ENCODE measurements at regions not wholly inside any gene's neighbourhood (a gene's known extent, or its start where the extent isn't known, plus 50 kb on each side); places are given as distances from the start of the nearest gene placed in this dataset.
"Not testable (repeated sequence)": the region's sequence is repeated elsewhere in the genome, so short reads cannot be mapped to it uniquely, and the experiment has no call there.

GRCh38 chr1:188735567-188735966 lies 1742.1 kb downstream of the BRINP3 start:
- DNase-seq (ENCODE audit: low read depth in 3 of 3, low spot score in 2 of 3): no peak

DNA sequence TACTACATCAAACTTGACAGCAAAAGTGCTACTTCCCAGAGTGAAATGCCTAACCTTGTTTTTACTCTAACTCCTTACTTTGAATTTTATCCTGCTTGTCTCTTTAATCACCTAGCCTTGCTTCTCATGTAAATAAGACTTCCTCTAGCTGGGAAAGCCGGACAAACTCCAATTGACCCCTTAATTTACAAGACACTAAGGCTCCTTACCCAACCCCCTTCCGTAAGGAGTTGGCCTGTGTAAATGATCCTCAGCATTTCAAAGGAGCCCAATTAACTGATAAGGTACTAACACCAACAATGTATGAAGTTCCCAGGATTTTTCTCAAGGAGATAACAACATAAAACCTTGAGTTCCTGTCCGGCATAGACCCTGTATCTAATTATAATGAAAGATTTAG lies 1728.4 kb downstream of the BRINP3 start:
- DNase-seq (ENCODE audit: low read depth in 3 of 3, low spot score in 2 of 3): not testable (repeated sequence)

DNA sequence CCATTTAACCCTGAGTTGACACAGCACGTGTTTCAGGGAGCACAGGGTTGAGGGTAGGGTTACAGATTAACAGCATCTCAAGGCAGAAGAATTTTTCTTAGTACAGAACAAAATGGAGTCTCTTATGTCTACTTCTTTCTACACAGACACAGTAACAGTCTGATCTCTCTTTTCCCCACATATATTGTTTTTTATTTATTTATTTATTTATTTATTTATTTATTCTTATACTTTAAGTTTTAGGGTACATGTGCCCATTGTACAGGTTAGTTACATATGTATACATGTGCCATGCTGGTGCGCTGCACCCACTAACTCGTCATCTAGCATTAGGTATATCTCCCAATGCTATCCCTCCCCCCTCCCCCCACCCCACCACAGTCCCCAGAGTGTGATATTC lies 1725.6 kb downstream of the BRINP3 start:
- not testable (repeated sequence) for DNase-seq (ENCODE audit: low read depth in 3 of 3, low spot score in 2 of 3)

- DNase-seq (ENCODE audit: low read depth in 3 of 3, low spot score in 2 of 3): not testable (repeated sequence)
Observed at GRCh38 chr1:188757747-188758146, 1719.9 kb downstream of the BRINP3 start.

DNA sequence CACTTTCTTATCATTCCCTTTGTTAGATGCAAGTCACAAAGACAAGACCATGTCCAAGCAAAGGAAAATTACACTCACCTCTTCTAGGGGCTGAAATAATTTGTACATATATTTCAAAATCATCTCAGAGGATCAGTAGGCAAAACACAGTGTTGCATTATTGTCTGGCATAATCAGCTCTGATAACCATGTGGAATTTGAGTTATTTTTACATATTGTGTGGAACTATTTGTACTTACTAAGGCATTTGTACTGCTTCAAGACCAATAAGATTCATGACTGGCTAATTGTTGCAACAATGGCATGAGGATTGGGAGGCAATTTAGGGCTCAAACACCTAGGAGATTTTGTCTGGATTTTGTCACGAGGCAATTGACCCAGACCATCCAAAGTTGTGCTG lies 1716.4 kb downstream of the BRINP3 start:
- no peak for DNase-seq (ENCODE audit: low read depth in 3 of 3, low spot score in 2 of 3)

DNA sequence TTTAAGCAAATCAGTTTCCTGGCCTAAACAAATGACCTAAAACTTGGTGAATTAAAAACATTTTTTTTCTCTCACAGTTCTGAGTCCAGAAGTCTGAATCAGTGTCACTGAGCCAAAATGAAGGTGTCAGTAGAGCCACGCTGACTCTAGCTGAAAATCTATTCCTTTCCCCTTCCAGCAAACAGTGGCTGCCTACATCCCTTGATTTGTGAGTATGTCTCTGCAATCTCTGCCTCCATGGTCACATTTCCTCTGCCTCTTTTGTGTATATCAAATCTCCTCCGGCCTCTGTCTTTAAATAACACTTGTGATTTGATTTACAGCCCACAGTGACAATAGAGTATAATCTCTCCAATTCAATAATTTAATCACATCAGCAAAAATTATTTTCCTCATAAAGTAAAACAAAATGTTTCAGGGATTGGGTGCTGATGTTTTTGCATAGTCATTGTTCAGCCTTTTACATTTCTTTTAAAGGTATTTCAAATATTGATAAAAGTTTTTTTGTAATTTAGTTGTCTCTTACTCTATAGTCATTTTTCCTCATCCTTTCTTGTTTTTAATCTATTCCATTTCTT lies 1715.4 kb downstream of the BRINP3 start:
- no peak for DNase-seq (ENCODE audit: low read depth in 3 of 3, low spot score in 2 of 3)

DNA sequence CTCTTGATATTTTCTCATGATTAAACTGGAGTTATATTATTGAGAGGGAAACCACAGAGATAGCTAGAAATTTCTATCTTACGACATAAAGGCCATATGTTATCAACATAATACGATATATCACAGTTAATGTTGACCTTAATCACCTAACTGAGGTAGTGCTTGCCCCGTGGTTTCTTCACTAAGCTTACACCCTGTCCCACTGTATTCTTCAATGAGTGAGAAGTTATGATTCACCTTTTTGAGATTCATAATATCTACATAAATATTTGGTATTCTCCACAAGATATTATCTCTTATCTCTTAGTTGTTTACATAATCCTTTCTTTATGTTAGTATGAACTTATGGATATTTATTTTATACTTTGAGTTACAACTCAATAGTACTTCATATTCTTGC lies 1714.1 kb downstream of the BRINP3 start:
- no peak for DNase-seq (ENCODE audit: low read depth in 3 of 3, low spot score in 2 of 3)

DNA sequence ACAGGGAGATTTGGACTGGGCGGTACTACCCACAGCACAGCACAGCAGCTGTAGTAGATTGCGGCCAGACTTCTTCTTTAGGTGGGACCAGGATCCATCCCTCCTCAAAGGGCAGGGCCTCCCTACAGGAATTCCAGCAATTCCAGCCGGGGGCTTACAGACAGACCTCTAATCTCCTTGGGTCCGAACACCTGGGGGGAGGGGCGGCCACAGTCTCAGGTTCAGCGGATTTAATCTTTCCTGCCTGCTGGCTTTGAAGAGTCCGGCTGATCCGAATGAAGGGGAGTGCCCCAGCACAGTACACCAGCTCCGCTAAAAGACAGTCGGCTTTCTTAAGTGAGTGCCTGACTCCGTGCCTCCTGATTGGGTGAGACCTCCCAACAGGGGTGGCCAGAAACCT lies 1708.5 kb downstream of the BRINP3 start:
- no peak for DNase-seq (ENCODE audit: low read depth in 3 of 3, low spot score in 2 of 3)

DNA sequence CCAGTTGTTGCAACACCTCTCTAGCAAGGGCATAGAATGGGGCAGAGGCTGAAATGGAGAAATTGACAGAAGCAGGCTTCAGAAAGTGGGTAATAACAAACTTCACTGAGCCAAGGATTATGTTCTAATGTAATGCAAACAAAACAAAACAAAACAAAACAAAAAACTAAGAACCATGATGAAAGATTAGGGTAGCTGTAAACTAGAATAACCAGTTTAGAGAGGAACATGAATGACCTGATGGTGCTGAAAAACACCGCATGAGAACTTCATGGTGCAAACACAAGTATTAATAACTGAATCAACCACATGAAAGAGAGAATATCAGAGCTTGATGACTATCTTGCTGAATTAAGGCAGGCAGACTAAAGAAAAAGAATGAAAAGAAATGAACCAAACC lies 1707.7 kb downstream of the BRINP3 start:
- DNase-seq (ENCODE audit: low read depth in 3 of 3, low spot score in 2 of 3): no peak

GRCh38 chr1:188778578-188778977 lies 1699.1 kb downstream of the BRINP3 start:
- no peak for DNase-seq (ENCODE audit: low read depth in 3 of 3, low spot score in 2 of 3)

GRCh38 chr1:188782220-188782841 lies 1695.3 kb downstream of the BRINP3 start:
- DNase-seq (ENCODE audit: low read depth in 3 of 3, low spot score in 2 of 3): peak in 1 of 3 donors; percentile 16

DNA sequence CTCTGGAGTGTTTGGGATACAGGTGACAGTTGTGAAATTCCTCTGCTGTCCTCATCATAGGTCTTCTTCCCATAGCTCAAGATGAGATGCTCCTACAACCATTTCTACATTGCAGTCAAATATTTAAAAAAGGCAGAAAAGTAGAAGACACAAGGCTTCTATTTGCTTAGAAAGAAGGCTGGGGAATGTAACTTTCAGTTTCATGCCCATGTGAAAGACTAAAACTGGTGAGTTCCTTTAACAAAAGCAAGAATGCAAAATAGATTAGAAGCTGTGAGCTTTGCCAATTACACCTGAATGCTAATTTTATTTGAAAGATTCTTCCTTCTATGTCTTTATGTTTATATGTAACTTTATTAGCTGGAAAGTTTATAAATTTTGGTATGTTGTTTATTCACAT lies 1682.7 kb downstream of the BRINP3 start:
- DNase-seq (ENCODE audit: low read depth in 3 of 3, low spot score in 2 of 3): no peak

- DNase-seq (ENCODE audit: low read depth in 3 of 3, low spot score in 2 of 3): not testable (repeated sequence)
Observed at GRCh38 chr1:188812153-188812552, 1665.5 kb downstream of the BRINP3 start.

DNA sequence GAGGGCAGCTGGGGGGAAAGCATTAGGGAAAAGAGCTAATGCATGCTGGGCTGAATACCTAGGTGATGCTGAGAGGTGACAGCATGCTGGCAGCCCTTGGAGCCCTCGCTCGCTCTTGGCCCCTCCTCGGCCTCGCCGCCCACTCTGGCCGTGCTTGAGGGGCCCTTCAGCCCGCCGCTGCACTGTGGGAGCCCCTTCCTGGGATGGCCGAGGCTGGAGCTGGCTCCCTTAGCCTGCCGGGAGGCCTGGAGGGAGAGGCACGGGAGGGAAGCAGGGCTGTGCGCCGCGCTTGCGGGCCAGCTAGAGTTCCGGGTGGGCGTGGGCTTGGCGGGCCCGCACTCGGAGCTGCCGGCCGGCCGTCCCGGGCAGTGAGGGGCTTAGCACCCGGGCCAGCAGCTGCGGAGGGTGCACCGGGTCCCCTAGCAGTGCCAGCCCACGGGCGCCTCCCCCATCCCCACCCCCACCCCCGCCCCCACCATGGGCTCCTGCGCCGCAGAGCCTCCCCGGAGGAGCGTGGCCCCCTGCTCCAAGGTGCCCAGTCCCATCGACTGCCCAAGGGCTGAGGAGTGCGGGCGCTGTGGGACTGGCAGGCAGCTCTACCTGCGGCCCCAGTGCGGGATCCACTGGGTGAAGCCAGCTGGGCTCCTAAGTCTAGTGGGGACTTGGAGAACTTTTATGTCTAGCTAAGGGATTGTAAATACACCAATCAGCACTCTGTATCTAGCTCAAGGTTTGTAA lies 1664.7 kb downstream of the BRINP3 start:
- not testable (repeated sequence) for DNase-seq (ENCODE audit: low read depth in 3 of 3, low spot score in 2 of 3)

DNA sequence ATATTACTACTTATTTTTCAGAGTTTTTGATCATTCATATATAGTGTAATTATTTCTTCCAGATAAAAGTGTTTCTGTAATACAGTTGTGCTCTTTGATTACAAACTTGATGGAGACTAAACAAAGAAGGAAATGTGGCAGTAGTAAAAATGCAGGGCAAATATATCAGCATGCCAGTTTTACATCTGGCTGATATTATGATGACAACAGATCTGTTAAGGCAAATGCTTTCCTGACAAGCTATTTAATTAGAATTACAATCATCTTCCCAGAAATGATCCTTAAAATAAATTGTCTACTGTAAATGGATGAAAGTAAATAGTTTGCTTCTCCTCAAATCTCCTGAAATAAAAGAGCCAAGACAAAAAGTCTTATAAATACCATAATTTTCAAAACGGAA lies 1659.8 kb downstream of the BRINP3 start:
- DNase-seq (ENCODE audit: low read depth in 3 of 3, low spot score in 2 of 3): no peak

- no peak for DNase-seq (ENCODE audit: low read depth in 3 of 3, low spot score in 2 of 3)
Observed at GRCh38 chr1:188822248-188822647, 1655.4 kb downstream of the BRINP3 start.

DNA sequence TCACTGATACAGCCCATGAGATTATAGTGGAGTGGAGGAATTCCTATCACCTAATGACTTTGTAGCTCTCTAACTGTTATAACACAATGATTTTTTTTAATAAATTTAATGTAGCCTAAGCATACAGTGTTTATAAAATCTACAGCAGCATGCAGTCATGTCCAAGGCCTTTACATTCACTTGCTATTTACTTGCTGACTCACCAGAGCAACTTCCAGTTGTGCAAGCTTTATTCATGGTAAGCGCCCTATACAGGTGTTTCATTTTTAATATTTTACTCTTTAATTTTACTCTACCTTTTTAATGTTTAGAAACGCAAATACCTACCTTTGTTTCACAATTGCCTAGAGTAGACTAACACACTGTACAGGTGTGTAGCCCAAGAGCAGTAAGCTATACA lies 1652.2 kb downstream of the BRINP3 start:
- DNase-seq (ENCODE audit: low read depth in 3 of 3, low spot score in 2 of 3): no peak

- no peak for DNase-seq (ENCODE audit: low read depth in 3 of 3, low spot score in 2 of 3)
Observed at GRCh38 chr1:188826800-188827199, 1650.9 kb downstream of the BRINP3 start.

DNA sequence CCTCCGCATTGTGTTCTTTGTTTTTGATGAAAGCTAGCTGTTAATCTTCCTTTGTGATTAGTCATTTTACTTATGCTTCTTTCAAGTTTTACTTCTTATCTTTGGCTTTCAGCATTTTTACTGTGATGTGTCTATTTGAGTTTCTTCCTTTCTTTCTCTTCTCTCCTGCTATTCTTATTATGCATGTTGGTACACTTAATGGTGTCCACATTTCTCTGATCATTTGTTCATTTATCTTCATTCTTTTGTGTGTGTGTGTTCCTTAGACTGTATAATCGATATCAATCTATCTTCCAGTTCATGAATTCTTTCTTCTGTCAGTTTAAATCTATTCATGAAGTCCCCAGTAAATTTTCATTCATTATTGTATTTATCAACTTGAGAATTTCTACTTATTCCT lies 1650.3 kb downstream of the BRINP3 start:
- no peak for DNase-seq (ENCODE audit: low read depth in 3 of 3, low spot score in 2 of 3)

GRCh38 chr1:188841111-188841696 lies 1636.5 kb downstream of the BRINP3 start:
- not testable (repeated sequence) for DNase-seq (ENCODE audit: low read depth in 3 of 3, low spot score in 2 of 3)

DNA sequence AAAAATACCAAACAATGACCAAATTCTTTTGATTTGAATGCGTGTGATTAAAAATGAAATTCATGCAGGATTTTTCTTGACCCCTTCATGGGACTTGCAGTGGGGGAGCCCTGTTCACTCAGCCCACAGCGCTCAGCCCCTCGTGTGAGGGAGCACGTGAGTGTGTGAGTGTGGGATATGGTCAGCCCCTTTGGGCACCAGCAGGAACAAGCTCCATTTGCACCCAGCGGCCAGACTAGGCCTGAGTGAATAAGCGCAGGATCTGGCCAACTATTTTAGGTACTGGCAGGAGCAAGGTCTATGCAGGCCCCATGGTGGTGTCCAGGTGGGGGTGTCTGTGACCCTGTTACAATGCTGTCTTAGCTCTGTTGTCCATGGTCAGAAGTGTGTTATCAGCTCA lies 1631.2 kb downstream of the BRINP3 start:
- DNase-seq (ENCODE audit: low read depth in 3 of 3, low spot score in 2 of 3): no peak
